ENCODE measurements at regions not wholly inside any gene's neighbourhood (a gene's known extent, or its start where the extent isn't known, plus 50 kb on each side); places are given as distances from the start of the nearest gene placed in this dataset.

DNA sequence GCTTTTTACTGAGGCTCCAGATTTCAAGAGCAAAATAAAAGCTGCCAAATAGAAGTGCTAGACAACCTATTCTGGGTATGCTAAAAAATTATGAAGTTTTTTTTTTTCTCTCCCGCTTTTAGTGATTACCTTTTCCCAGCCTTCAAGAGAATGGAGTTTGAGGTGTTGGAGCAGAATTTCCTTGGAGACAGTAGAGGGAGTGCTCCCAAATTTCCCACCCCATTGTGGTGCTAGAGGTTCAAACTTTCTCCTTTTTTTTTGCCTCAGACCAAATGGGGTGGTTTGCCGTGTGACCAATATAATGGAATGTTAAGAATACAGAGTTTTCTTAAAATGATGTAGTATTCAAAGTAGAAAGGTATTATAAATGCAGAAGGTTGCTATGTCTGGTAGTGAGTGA is 244.2 kb upstream of the RIOK2 start:
- DNase-seq (ENCODE audit: low spot score), result no peak
- TF ChIP-seq, protein P1, sequence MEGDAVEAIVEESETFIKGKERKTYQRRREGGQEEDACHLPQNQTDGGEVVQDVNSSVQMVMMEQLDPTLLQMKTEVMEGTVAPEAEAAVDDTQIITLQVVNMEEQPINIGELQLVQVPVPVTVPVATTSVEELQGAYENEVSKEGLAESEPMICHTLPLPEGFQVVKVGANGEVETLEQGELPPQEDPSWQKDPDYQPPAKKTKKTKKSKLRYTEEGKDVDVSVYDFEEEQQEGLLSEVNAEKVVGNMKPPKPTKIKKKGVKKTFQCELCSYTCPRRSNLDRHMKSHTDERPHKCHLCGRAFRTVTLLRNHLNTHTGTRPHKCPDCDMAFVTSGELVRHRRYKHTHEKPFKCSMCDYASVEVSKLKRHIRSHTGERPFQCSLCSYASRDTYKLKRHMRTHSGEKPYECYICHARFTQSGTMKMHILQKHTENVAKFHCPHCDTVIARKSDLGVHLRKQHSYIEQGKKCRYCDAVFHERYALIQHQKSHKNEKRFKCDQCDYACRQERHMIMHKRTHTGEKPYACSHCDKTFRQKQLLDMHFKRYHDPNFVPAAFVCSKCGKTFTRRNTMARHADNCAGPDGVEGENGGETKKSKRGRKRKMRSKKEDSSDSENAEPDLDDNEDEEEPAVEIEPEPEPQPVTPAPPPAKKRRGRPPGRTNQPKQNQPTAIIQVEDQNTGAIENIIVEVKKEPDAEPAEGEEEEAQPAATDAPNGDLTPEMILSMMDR (IDR thresholded peaks at IDR 0.05; ENCODE audit: extremely low read depth, insufficient read depth, missing control alignments), result no peak
- in situ Hi-C loops (cut with MboI; ENCODE audit: low pct_unique_long_range_greater_than_20kb, low sequenced_read_pairs, unreplicated experiment), result no loop called here

DNA sequence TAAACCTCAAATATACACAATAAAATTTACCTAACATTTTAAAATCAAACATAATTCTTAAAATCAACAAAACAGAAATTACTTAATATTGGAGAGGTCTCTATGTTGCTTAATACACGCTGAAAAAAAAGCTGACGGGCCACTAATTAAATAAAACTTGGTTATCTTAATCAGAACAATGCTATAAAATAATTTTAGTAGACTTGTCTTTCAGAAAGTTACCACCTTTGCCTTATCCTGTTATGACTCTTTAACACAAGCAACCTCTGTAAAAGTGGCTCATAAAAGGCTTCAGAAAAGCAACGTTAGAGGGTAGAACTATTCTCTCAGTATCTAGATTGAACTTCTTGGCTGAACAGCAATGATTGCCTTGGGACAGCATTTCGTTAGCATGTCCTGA is 251.0 kb upstream of the RIOK2 start:
- TF ChIP-seq, protein P1 (IDR thresholded peaks at IDR 0.05; ENCODE audit: extremely low read depth, insufficient read depth, missing control alignments), result no peak
- no peak for DNase-seq (ENCODE audit: low spot score)
- in situ Hi-C loops (cut with MboI; ENCODE audit: low pct_unique_long_range_greater_than_20kb, low sequenced_read_pairs, unreplicated experiment), result no loop called here

GRCh38 chr5:97436405-97436804 is 253.4 kb upstream of the RIOK2 start:
- TF ChIP-seq, protein P1 (IDR thresholded peaks at IDR 0.05; ENCODE audit: extremely low read depth, insufficient read depth, missing control alignments), result no peak
- in situ Hi-C loops (cut with MboI; ENCODE audit: low pct_unique_long_range_greater_than_20kb, low sequenced_read_pairs, unreplicated experiment), result no loop called here
- no peak for DNase-seq (ENCODE audit: low spot score)

DNA sequence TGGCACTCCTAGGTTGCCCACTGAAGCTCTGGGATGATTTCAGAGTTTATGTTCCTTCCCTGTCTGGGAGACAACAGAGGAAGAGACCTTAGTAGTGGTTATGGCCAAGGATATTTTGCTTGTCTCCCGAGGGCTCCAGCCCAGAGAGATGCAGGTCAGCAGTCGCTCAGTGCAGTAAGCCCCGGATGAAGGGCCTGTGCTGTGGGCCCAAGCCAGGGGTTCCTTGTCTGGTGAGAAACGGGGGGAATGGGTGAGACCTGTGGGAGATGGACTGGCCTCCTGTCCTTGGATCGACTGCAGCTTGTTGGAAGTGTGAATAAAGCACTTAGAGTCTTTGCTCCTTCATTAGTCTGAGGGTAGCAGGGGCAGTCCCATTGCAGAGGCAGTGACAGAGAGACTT is 260.7 kb upstream of the RIOK2 start:
- no peak for DNase-seq (ENCODE audit: low spot score)
- in situ Hi-C loops (cut with MboI; ENCODE audit: low pct_unique_long_range_greater_than_20kb, low sequenced_read_pairs, unreplicated experiment), result no loop called here
- TF ChIP-seq, protein P1 (IDR thresholded peaks at IDR 0.05; ENCODE audit: extremely low read depth, insufficient read depth, missing control alignments), result no peak

- in situ Hi-C loops (cut with MboI; ENCODE audit: low pct_unique_long_range_greater_than_20kb, low sequenced_read_pairs, unreplicated experiment), result no loop called here
- TF ChIP-seq, protein P1 (IDR thresholded peaks at IDR 0.05; ENCODE audit: extremely low read depth, insufficient read depth, missing control alignments), result no peak
- DNase-seq (ENCODE audit: low spot score), result no peak
These were observed 266.1 kb upstream of the RIOK2 start for GRCh38 chr5:97449172-97449571.

DNA sequence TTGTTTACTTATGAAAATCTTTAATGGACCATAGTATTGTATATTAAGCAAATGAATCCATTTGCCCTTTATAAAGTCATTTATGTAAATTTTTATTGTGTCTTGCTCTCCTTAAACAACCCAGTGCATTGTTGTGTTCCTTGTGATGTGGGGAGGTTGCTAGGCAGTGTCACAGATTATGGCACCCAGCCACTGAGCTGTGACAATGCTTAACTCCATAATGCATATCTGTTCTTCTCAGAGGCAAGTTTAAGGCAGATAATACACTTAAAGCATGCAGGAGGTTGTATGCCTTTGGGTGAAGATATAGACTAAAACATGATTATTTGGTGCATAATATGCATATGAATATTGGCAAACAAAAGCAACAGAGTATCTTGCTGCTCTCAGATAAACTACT is 269.6 kb upstream of the RIOK2 start:
- TF ChIP-seq, protein P1 (IDR thresholded peaks at IDR 0.05; ENCODE audit: extremely low read depth, insufficient read depth, missing control alignments), result no peak
- in situ Hi-C loops (cut with MboI; ENCODE audit: low pct_unique_long_range_greater_than_20kb, low sequenced_read_pairs, unreplicated experiment), result no loop called here
- DNase-seq (ENCODE audit: low spot score), result no peak

- no peak for DNase-seq (ENCODE audit: low spot score)
- TF ChIP-seq, protein P1 (IDR thresholded peaks at IDR 0.05; ENCODE audit: extremely low read depth, insufficient read depth, missing control alignments), result no peak
- in situ Hi-C loops (cut with MboI; ENCODE audit: low pct_unique_long_range_greater_than_20kb, low sequenced_read_pairs, unreplicated experiment), result no loop called here
These were observed 270.2 kb upstream of the RIOK2 start for GRCh38 chr5:97453263-97453662.

All from GM13977 (cell line).